Heart left ventricle (tissue), 13 donors: ENCODE measurements at regions not wholly inside any gene's neighbourhood (a gene's known extent, or its start where the extent isn't known, plus 50 kb on each side); places are given as distances from the start of the nearest gene placed in this dataset.

Experiments
- POLR2A ChIP-seq, 2 donors: fragments of 450-650 bp; IDR thresholded peaks; one replicate each; pipeline ENCODE4 v1.6.1; 2017; ENCODE audit warnings: antibody characterized with exemption in 2 of 2, mild to moderate bottlenecking in 2 of 2, moderate library complexity in 2 of 2
- TF ChIP-seq, protein P1 (sequence below), 12 donors: fragments of 200-600 bp; sonication (generic) in 4 of 12; IDR thresholded peaks; one replicate each; pipeline versions ENCODE4 v1.5.0 to v1.8.0; 2018 to 2022; ENCODE audit warnings: antibody characterized with exemption in 12 of 12, mild to moderate bottlenecking in 5 of 12
- donor health status: ischemic (EF 13 %, LVEDD 7.1; RV severe dilation, severe dysfunction).
- donor health status: DM: no; HTN: yes; CAD: no.
- donor health status: DM: no; HTN: no; CAD: no.
- donor health status: ischemic (EF 25% LVEDD 6.9; RV normal size, moderate dysfunction).
- donor health status: ischemic (EF 25% LVEDD 5.7; RV mildly dilated, moderate dysfunction).
- donor health status: ischemic (EF 35%, LVEDD 5.7; RV mildly dilated, moderate dysfunction).
- donor health status: nonischemic (EF 11% LVEDD 7.7; RV severe dilation, severe dysfunction).
- donor health status: DM: yes; HTN: yes; CAD: no.
- donor health status: PGD.
- donor health status: ischemic (EF 29% LVEDD 5.4; RV normal size, mild dysfunction).
- donor health status: nonischemic (EF 23%, LVEDD 6.1; RV moderate dilation, normal function).

DNA sequence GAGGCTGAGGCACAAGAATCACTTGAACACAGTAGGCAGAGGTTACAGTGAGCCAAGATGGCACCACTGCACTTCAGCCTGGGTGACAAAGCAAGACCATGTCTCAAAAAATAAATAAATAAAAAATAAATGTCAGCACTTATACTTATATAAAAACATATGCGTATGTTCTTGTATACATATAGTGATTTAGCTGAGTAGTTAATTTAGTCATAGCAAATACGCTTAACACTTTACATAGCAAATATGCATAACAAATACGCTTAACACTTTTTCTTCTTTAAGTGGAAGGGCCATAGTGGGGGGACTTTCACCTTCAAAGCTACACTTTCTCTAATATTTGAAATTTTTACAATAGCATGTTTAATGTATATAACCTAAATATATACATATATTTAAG is 64.0 kb upstream of the CAPRIN1 start:
- TF ChIP-seq, protein P1, sequence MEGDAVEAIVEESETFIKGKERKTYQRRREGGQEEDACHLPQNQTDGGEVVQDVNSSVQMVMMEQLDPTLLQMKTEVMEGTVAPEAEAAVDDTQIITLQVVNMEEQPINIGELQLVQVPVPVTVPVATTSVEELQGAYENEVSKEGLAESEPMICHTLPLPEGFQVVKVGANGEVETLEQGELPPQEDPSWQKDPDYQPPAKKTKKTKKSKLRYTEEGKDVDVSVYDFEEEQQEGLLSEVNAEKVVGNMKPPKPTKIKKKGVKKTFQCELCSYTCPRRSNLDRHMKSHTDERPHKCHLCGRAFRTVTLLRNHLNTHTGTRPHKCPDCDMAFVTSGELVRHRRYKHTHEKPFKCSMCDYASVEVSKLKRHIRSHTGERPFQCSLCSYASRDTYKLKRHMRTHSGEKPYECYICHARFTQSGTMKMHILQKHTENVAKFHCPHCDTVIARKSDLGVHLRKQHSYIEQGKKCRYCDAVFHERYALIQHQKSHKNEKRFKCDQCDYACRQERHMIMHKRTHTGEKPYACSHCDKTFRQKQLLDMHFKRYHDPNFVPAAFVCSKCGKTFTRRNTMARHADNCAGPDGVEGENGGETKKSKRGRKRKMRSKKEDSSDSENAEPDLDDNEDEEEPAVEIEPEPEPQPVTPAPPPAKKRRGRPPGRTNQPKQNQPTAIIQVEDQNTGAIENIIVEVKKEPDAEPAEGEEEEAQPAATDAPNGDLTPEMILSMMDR (IDR thresholded peaks at IDR 0.05) = no peak
- no peak for TF ChIP-seq POLR2A (IDR thresholded peaks at IDR 0.05)
